ENCODE measurements at regions not wholly inside any gene's neighbourhood (a gene's known extent, or its start where the extent isn't known, plus 50 kb on each side); places are given as distances from the start of the nearest gene placed in this dataset.

- TF ChIP-seq CTCF (IDR thresholded peaks at IDR 0.05) (no peak), POLR2A (IDR thresholded peaks at IDR 0.05) (no peak)
Observed at GRCh38 chr1:4510276-4510691, 144.1 kb upstream of the AJAP1 start.

All from right lobe of liver (tissue), 4 donors.